Tibial artery (tissue), 4 donors: ENCODE measurements at regions not wholly inside any gene's neighbourhood (a gene's known extent, or its start where the extent isn't known, plus 50 kb on each side); places are given as distances from the start of the nearest gene placed in this dataset.

Experiments used
- DNase-seq, 2 donors: peaks; one replicate each; pipeline ENCODE4 v3.0.0-alpha.2; 2019
- H3K27ac ChIP-seq, 2 donors: fragments of 200-600 bp; sonication (generic) in 1 of 2; 1 replicate in 1 of 2; 2 replicates in 1 of 2; pipeline ENCODE4 v1.5.1; 2018 to 2019; ENCODE audit warnings: mild to moderate bottlenecking in 1 of 2
- H3K27me3 ChIP-seq, 2 donors: fragments of 200-600 bp; sonication (generic) in 1 of 2; one replicate each; pipeline versions ENCODE4 v1.5.1 to v1.6.0; 2016 to 2019
- H3K36me3 ChIP-seq, 3 donors: fragments of 200-600 bp; sonication (generic) in 2 of 3; one replicate each; pipeline ENCODE4 v1.5.1; 2016 to 2019; ENCODE audit warnings: mild to moderate bottlenecking in 2 of 3
- H3K4me1 ChIP-seq, 4 donors: fragments of 200-600 bp; sonication (generic) in 2 of 4; 1 replicate in 3 of 4; 2 replicates in 1 of 4; pipeline ENCODE4 v1.5.1; 2016 to 2019
- H3K4me3 ChIP-seq, 2 donors: fragments of 200-600 bp; sonication (generic) in 1 of 2; 1 replicate in 1 of 2; 2 replicates in 1 of 2; pipeline ENCODE4 v1.5.1; 2018 to 2019; ENCODE audit warnings: mild to moderate bottlenecking in 2 of 2
- H3K9me3 ChIP-seq, 3 donors: fragments of 200-600 bp; sonication (generic) in 1 of 3; one replicate each; pipeline ENCODE4 v1.5.1; 2016 to 2019
- CTCF ChIP-seq, 2 experiments: fragments of 200-600 bp in 1 of 2; fragments of 450-650 bp in 1 of 2; IDR thresholded peaks; one replicate each; pipeline ENCODE4 v1.5.1; 2017 to 2019; ENCODE audit warnings: antibody characterized with exemption in 2 of 2, mild to moderate bottlenecking in 1 of 2, moderate library complexity in 1 of 2
- intact Hi-C: fragments of 100-400 bp; cut with DNase I; formaldehyde crosslinking; loops from one replicate; pipeline ENCODE4 v1.15.0; 2023; ENCODE audit warnings: low total_unique reads

GRCh38 chr4:119829326-119829725, 200.7 kb upstream of the PDE5A start:
- no peak for DNase-seq
- peaks cover 0 to 7% (median 0%) of the 10 kb centered on the region in 3 donors for H3K9me3 ChIP-seq
- H3K4me1 ChIP-seq, result peaks cover 0 to 20% (median 6%) of the 10 kb centered on the region in 4 donors
- H3K27ac ChIP-seq, result no peak overlapping the region
- no peaks in the 10 kb centered on the region for H3K27me3 ChIP-seq
- no peak overlapping the region for H3K4me3 ChIP-seq
- H3K36me3 ChIP-seq, result no peaks in the 10 kb centered on the region
- intact Hi-C loops, result no loop called here
- TF ChIP-seq CTCF (IDR thresholded peaks at IDR 0.05), result no peak

GRCh38 chr4:119825696-119826095, 197.1 kb upstream of the PDE5A start:
- peaks cover 0 to 6% (median 0%) of the 10 kb centered on the region in 4 donors for H3K4me1 ChIP-seq
- DNase-seq, result no peak
- H3K4me3 ChIP-seq, result no peak overlapping the region
- no peaks in the 10 kb centered on the region for H3K27me3 ChIP-seq
- H3K27ac ChIP-seq, result no peak overlapping the region
- TF ChIP-seq CTCF (IDR thresholded peaks at IDR 0.05), result no peak
- peaks cover 0 to 7% (median 0%) of the 10 kb centered on the region in 3 donors for H3K9me3 ChIP-seq
- H3K36me3 ChIP-seq, result no peaks in the 10 kb centered on the region
- intact Hi-C loops, result no loop called here

GRCh38 chr4:119823891-119824290, 195.3 kb upstream of the PDE5A start:
- no peak overlapping the region for H3K4me3 ChIP-seq
- no peak overlapping the region for H3K27ac ChIP-seq
- intact Hi-C loops, result no loop called here
- no peaks in the 10 kb centered on the region for H3K4me1 ChIP-seq
- DNase-seq, result no peak
- H3K27me3 ChIP-seq, result no peaks in the 10 kb centered on the region
- TF ChIP-seq CTCF (IDR thresholded peaks at IDR 0.05), result no peak
- H3K36me3 ChIP-seq, result no peaks in the 10 kb centered on the region
- H3K9me3 ChIP-seq, result peaks cover 0 to 7% (median 0%) of the 10 kb centered on the region in 3 donors

- intact Hi-C loops, result no loop called here
- Histone ChIP-seq H3K4me3 (no peak overlapping the region), H3K36me3 (no peaks in the 10 kb centered on the region), H3K27me3 (no peaks in the 10 kb centered on the region), H3K27ac (no peak overlapping the region), H3K4me1 (no peaks in the 10 kb centered on the region), H3K9me3 (peaks cover 0 to 7% (median 0%) of the 10 kb centered on the region in 3 donors)
- DNase-seq, result no peak
- TF ChIP-seq CTCF (IDR thresholded peaks at IDR 0.05), result no peak
Observed at GRCh38 chr4:119823045-119823444, 194.4 kb upstream of the PDE5A start.

GRCh38 chr4:119816473-119816872, 187.9 kb upstream of the PDE5A start:
- no peak for TF ChIP-seq CTCF (IDR thresholded peaks at IDR 0.05)
- intact Hi-C loops, result no loop called here
- H3K27me3 ChIP-seq, result no peaks in the 10 kb centered on the region
- no peak overlapping the region for H3K4me3 ChIP-seq
- H3K4me1 ChIP-seq, result no peaks in the 10 kb centered on the region
- no peak for DNase-seq
- no peak overlapping the region for H3K27ac ChIP-seq
- H3K36me3 ChIP-seq, result no peaks in the 10 kb centered on the region
- peaks cover 0 to 12% (median 0%) of the 10 kb centered on the region in 3 donors for H3K9me3 ChIP-seq

GRCh38 chr4:119810001-119810400, 181.4 kb upstream of the PDE5A start:
- Histone ChIP-seq H3K36me3 (no peaks in the 10 kb centered on the region), H3K27me3 (no peaks in the 10 kb centered on the region), H3K9me3 (peaks cover 0 to 18% (median 6%) of the 10 kb centered on the region in 3 donors), H3K4me3 (no peak overlapping the region), H3K27ac (no peak overlapping the region), H3K4me1 (no peaks in the 10 kb centered on the region)
- TF ChIP-seq CTCF (IDR thresholded peaks at IDR 0.05), result no peak
- DNase-seq, result no peak
- intact Hi-C loops, result no loop called here
